Ishikawa (cell line): ENCODE measurements at regions not wholly inside any gene's neighbourhood (a gene's known extent, or its start where the extent isn't known, plus 50 kb on each side); places are given as distances from the start of the nearest gene placed in this dataset.

Experiments
- CREB1 ChIP-seq: IDR thresholded peaks from 2 replicates; pipeline ENCODE4 v1.6.1; 2012; ENCODE audit warnings: low read depth
- EGR1 ChIP-seq: IDR thresholded peaks from 2 replicates; pipeline ENCODE4 v1.6.1; 2012
- EP300 ChIP-seq: IDR thresholded peaks from 2 replicates; pipeline ENCODE4 v1.6.1; 2012; ENCODE audit warnings: borderline replicate concordance
- FOXM1 ChIP-seq: IDR thresholded peaks from 2 replicates; pipeline ENCODE4 v1.6.1; 2012; ENCODE audit warnings: low read depth, borderline replicate concordance
- MAX ChIP-seq: IDR thresholded peaks from 2 replicates; pipeline ENCODE4 v1.6.1; 2012
- RAD21 ChIP-seq: IDR thresholded peaks from 2 replicates; pipeline ENCODE4 v1.6.1; 2012; ENCODE audit warnings: low read depth
- TAF1 ChIP-seq: IDR thresholded peaks from 2 replicates; pipeline ENCODE4 v1.6.1; 2012; ENCODE audit warnings: low read depth, mild to moderate bottlenecking
- TEAD4 ChIP-seq: IDR thresholded peaks from 2 replicates; pipeline ENCODE4 v1.6.1; 2012
- ZBTB7A ChIP-seq: IDR thresholded peaks from 2 replicates; pipeline ENCODE4 v1.6.1; 2012; ENCODE audit warnings: low read depth
- TF ChIP-seq, protein P1 (sequence below): IDR thresholded peaks from 2 replicates; pipeline ENCODE4 v1.6.1; 2012; ENCODE audit warnings: low read depth, mild to moderate bottlenecking

DNA sequence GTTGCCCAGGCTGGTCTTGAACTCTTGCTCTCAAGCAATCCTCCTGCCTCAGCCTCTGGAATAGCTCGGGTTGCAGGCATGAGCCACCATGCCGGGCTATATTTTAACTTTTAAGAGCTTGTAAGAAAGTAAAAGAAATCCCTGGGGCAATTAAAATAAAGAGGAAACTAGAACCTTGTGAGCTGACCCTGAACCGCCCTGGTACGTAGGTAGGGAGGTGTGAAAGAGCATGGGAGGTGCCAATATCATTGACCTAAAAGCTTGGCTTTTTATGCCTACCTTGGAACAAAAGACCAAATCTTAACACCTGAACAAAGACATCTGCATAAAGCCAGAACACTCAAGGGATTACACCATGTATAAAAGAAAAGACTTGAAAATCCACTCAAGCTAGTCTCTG, 595.1 kb downstream of the SOX6 start:
- TF ChIP-seq TAF1 (no peak), RAD21 (no peak), CREB1 (no peak), ZBTB7A (no peak), MAX (no peak), FOXM1 (no peak), TEAD4 (no peak), EGR1 (no peak), EP300 (no peak)
- TF ChIP-seq, protein P1, sequence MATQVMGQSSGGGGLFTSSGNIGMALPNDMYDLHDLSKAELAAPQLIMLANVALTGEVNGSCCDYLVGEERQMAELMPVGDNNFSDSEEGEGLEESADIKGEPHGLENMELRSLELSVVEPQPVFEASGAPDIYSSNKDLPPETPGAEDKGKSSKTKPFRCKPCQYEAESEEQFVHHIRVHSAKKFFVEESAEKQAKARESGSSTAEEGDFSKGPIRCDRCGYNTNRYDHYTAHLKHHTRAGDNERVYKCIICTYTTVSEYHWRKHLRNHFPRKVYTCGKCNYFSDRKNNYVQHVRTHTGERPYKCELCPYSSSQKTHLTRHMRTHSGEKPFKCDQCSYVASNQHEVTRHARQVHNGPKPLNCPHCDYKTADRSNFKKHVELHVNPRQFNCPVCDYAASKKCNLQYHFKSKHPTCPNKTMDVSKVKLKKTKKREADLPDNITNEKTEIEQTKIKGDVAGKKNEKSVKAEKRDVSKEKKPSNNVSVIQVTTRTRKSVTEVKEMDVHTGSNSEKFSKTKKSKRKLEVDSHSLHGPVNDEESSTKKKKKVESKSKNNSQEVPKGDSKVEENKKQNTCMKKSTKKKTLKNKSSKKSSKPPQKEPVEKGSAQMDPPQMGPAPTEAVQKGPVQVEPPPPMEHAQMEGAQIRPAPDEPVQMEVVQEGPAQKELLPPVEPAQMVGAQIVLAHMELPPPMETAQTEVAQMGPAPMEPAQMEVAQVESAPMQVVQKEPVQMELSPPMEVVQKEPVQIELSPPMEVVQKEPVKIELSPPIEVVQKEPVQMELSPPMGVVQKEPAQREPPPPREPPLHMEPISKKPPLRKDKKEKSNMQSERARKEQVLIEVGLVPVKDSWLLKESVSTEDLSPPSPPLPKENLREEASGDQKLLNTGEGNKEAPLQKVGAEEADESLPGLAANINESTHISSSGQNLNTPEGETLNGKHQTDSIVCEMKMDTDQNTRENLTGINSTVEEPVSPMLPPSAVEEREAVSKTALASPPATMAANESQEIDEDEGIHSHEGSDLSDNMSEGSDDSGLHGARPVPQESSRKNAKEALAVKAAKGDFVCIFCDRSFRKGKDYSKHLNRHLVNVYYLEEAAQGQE = no peak
